Testis (tissue), 2 donors: ENCODE measurements at regions not wholly inside any gene's neighbourhood (a gene's known extent, or its start where the extent isn't known, plus 50 kb on each side); places are given as distances from the start of the nearest gene placed in this dataset.

Experiments
- DNase-seq: peaks from one replicate; pipeline ENCODE4 v3.0.0-alpha.2; 2019
- H3K27ac ChIP-seq, 2 donors: fragments of 200-600 bp; sonication (generic); one replicate each; pipeline ENCODE4 v1.5.1; 2019
- H3K27me3 ChIP-seq: fragments of 200-600 bp; sonication (generic); one replicate; pipeline ENCODE4 v1.5.1; 2019
- H3K36me3 ChIP-seq: fragments of 200-600 bp; sonication (generic); one replicate; pipeline ENCODE4 v1.5.1; 2017; ENCODE audit warnings: low read depth; ENCODE audit errors: missing control alignments
- H3K4me1 ChIP-seq: fragments of 200-600 bp; sonication (generic); one replicate; pipeline ENCODE4 v1.5.1; 2019
- H3K4me3 ChIP-seq, 2 donors: fragments of 200-600 bp; sonication (generic); one replicate each; pipeline ENCODE4 v1.5.1; 2017 to 2019
- H3K9me3 ChIP-seq: fragments of 200-600 bp; sonication (generic); one replicate; pipeline ENCODE4 v1.5.1; 2017
- CTCF ChIP-seq, 3 experiments: fragments of 450-650 bp in 2 of 3; fragments of 200-600 bp in 1 of 3; sonication (generic) in 1 of 3; IDR thresholded peaks; one replicate each; pipeline ENCODE4 v1.5.1; 2016 to 2019; ENCODE audit warnings: antibody characterized with exemption in 3 of 3, mild to moderate bottlenecking in 2 of 3, moderate library complexity in 1 of 3
- POLR2A ChIP-seq: fragments of 450-650 bp; IDR thresholded peaks from one replicate; pipeline ENCODE4 v1.6.1; 2017; ENCODE audit warnings: antibody characterized with exemption, mild to moderate bottlenecking, moderate library complexity
- WGBS, 2 donors: methylation state at CpG; one replicate each; pipeline ENCODE4 v1.1.5; 2018; 5-methylcytosine and 5-hydroxymethylcytosine counted together
- intact Hi-C: fragments of 100-400 bp; cut with DNase I; formaldehyde crosslinking; loops from one replicate; pipeline ENCODE4 v1.15.1; 2023; ENCODE audit warnings: low total_unique reads

- TF ChIP-seq CTCF (IDR thresholded peaks at IDR 0.05), result no peak
- TF ChIP-seq POLR2A, result no peak
- WGBS, 2 donors, result 88 to 93% methylated on average over 1 of the region's 1 CpG
- Histone ChIP-seq H3K4me3 (no peak overlapping the region), H3K4me1 (no peaks in the 10 kb centered on the region), H3K9me3 (no peaks in the 10 kb centered on the region), H3K36me3 (no peaks in the 10 kb centered on the region), H3K27ac (no peak overlapping the region), H3K27me3 (no peaks in the 10 kb centered on the region)
- intact Hi-C loops, result no loop called here
- no peak for DNase-seq
Measured at GRCh38 chr13:90700340-90700739, 647.1 kb upstream of the MIR17HG start.

DNA sequence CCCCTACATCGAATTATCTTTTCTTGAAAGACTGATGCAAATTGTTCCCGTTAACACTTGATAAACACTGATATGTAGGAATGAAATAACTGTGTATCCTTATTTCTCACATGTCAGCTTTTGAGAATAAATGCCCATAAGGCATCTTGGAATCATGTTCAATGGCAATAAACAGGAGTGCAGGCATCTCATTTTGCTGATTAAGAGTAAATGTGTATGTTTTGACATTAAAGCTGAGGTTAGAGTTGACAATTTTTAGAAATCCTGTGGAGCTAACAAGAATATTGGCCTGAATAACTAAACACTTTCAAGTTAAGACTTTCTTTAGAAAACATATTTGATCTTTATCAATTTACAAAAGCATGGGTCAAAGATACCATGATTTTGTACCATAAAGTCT is 646.2 kb upstream of the MIR17HG start:
- 79 to 86% methylated on average over 2 of the region's 2 CpGs for WGBS, 2 donors
- Histone ChIP-seq H3K4me1 (no peaks in the 10 kb centered on the region), H3K27me3 (no peaks in the 10 kb centered on the region), H3K9me3 (no peaks in the 10 kb centered on the region), H3K36me3 (no peaks in the 10 kb centered on the region), H3K4me3 (no peak overlapping the region), H3K27ac (no peak overlapping the region)
- intact Hi-C loops, result no loop called here
- no peak for DNase-seq
- TF ChIP-seq CTCF (IDR thresholded peaks at IDR 0.05) (no peak), POLR2A (no peak)

GRCh38 chr13:90702050-90702449 is 645.4 kb upstream of the MIR17HG start:
- H3K4me3 ChIP-seq, result no peak overlapping the region
- DNase-seq, result no peak
- H3K4me1 ChIP-seq, result no peaks in the 10 kb centered on the region
- H3K27me3 ChIP-seq, result no peaks in the 10 kb centered on the region
- H3K36me3 ChIP-seq, result no peaks in the 10 kb centered on the region
- H3K27ac ChIP-seq, result no peak overlapping the region
- TF ChIP-seq CTCF (IDR thresholded peaks at IDR 0.05), result no peak
- no peak for TF ChIP-seq POLR2A
- no peaks in the 10 kb centered on the region for H3K9me3 ChIP-seq
- WGBS, 2 donors, result 93% methylated on average over 5 of the region's 5 CpGs
- intact Hi-C loops, result no loop called here

DNA sequence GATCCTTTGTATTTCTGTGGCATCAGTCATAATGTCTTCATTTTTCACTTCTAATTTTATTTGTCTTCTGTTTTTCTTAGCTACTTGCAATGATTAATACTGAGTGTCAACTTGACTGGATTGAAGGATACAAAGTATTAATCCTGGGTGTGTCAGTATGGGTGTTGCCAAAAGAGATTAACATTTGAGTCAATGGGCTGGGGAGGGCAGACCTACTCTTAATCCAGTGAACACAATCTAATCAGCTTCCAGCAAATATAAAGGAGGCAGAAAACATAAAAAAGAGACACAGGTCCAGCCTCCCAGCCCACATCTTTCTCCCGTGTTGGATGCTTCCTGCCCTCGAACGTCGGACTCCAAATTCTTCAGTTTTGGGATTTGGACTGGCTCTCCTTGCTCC is 640.9 kb upstream of the MIR17HG start:
- DNase-seq, result no peak
- intact Hi-C loops, result no loop called here
- H3K4me1 ChIP-seq, result no peaks in the 10 kb centered on the region
- H3K27ac ChIP-seq, result no peak overlapping the region
- H3K36me3 ChIP-seq, result no peaks in the 10 kb centered on the region
- H3K27me3 ChIP-seq, result no peaks in the 10 kb centered on the region
- no peak for TF ChIP-seq CTCF (IDR thresholded peaks at IDR 0.05)
- H3K4me3 ChIP-seq, result no peak overlapping the region
- WGBS, 2 donors, result 68 to 79% methylated on average over 4 of the region's 4 CpGs
- H3K9me3 ChIP-seq, result no peaks in the 10 kb centered on the region

DNA sequence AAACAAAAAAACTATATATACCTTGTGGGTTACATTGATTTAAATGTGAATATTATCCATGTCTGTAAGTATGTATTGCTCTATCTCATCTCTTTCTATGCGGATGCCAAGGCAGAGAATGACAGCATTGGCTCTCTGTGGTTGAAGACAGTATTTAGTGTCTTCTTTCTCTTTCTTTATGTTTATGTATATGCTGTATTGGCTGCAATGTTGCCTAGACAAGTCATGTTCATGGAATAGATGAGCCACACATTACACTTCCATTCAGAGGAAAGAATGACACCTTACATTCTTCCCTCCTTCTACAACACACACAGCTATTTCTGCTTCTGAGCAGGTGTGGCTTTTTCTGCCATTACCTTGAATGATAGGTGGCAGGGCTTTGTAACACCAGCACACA is 639.4 kb upstream of the MIR17HG start:
- no peak for DNase-seq
- Histone ChIP-seq H3K36me3 (no peaks in the 10 kb centered on the region), H3K9me3 (no peaks in the 10 kb centered on the region), H3K4me1 (no peaks in the 10 kb centered on the region), H3K4me3 (no peak overlapping the region), H3K27ac (no peak overlapping the region), H3K27me3 (no peaks in the 10 kb centered on the region)
- no peak for TF ChIP-seq POLR2A
- no peak for TF ChIP-seq CTCF (IDR thresholded peaks at IDR 0.05)
- intact Hi-C loops, result no loop called here
- 93 to 100% methylated on average over 1 of the region's 1 CpG for WGBS, 2 donors
